ENCODE measurements at regions not wholly inside any gene's neighbourhood (a gene's known extent, or its start where the extent isn't known, plus 50 kb on each side); places are given as distances from the start of the nearest gene placed in this dataset.

DNA sequence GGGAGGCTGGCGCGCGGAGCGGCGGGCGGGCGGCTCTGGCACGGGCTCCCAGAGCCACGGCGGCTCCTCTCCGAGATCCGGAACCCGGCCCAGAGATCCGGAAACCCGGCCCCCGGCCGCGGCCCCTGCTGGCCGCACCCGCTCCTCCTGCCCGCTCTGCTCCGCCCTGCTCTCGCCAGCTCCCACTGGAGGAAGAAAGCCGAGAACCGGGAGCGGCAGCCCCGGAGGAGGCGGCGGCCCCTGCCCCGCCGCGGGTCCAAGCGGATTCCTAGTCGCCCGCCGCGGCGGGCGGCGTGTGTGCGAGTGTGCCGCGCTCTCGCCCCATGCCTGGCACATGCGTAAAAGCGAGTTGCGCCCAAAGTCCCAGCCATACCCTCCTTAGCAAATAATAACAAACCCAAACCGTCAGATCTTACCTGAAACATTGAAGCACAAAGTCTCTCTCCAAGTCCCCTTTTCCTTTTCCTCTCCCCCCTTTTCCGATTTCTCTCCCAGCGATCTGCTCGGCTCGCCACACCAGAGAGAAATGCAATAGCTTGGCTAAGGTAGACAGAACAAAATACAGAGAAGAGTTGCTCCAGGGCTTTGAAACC lies 108.7 kb upstream of the KCTD1 start:
- peak; percentile 33 for DNase-seq (ENCODE audit: low read depth, low spot score)
- H3K4me3 ChIP-seq (ENCODE audit: low read length), result peak overlapping the region; percentile 63

DNA sequence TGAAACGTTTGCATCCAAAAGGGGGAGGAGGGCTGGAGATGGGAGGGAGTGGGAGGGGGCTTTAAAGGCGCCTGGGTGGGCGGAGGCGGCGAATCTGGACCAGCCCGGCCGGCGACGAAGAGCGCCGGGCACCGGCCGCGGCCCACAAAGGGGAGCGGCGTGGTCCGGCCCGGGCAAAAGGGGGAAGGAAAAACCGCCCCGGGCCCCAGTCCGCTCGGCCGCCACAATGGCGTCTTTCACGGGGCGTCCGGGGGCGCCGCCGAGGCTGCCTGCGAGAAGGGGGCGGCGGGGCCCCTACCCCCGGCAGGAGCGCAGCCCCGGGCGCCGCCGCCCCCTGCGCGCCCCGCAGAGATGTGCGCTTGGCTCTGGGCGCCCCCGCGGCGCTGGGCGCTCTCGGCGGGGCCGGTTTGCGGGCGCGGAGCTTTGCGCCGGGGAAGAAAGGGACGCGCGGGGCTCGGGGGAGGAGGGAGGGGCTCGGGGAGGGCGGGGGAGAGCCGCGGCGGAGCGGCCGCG lies 108.1 kb upstream of the KCTD1 start:
- DNase-seq (ENCODE audit: low read depth, low spot score), result no peak
- peak overlapping the region; percentile 45 for H3K4me3 ChIP-seq (ENCODE audit: low read length)

DNA sequence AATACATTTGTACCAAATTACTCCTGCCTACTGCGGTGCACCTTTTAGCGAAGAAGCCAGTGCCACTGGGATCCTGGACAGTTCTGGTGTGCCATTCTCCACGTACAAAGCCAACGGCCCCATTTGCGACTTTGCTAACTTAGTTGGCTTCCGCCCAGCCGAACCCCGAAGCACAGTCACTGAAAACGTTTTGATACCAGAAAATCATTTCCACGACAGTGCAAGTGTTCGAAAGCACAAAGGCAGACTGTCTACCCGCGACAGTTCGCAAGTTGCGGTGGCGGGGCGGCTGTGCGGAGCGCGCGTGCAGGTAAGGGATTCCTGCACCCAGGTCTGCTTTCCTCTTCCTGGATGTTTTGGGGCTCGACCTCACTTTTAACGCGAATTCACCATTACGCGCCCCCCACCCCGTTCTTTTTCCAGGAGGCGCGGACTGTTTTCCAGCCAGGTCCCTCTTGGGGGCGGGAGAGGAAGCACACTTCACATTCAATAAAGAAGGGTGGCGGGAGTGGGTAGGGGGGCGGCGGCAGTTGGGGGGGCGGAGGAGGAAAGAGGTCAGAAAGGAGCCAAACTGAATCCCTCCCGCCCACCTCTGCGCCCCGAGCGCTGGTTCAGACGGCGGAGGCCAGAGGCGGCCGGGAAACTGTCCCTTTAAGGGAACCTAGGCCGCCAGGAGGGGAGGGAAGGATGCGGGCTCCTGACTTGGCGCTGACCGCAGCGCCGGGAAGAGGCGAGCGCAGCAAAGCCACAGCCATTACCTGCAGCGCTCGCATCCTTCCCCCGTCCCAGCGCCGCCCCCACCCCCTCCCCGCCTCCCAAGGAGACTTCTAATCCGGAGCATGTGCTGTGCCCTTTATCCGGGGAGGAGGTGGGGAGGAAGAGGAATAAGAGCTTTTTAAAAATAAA lies 107.4 kb upstream of the KCTD1 start:
- H3K4me3 ChIP-seq (ENCODE audit: low read length), result peak overlapping the region; percentile 45
- DNase-seq (ENCODE audit: low read depth, low spot score), result no peak

DNA sequence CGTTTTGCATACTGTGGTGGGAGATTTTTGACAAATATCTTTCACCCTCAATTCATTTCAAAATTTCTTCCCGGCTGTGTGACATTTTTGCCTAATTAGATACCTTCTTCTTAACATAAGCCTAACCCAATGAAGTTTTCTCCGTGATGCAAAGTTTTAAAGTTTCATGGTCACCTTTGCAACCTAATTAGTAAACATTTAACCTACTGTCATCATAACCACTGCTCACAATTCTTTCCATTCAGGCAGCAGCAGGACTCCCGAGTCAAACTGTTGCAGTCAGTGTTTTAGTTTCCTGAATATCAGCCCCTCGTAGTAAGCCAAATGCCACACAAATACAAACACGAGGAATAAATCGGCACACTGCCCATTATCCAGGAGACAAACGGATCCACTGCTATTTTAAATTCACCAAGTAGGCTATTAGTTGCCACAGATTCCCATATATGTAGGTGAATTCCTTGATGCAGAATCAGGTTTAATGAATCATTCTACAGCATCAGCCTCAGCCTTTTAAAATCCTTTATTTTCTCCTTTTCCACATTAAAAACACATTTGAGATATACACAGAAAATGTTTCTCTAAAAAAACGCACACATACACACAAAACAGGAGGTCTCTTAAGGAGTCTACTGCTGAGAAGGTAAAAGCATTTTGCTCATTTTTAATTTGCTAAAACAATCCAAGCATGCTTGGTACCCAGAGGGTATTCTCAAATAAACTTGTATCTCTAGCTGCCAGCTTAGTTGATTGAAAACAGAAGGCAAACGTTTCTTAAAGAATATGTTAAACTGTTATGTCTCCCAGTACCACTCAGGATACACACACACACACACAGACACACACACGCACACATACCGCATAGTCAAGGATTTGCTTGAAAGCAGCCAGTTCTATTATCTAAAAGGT lies 106.5 kb upstream of the KCTD1 start:
- no peak for DNase-seq (ENCODE audit: low read depth, low spot score)
- no peak overlapping the region for H3K4me3 ChIP-seq (ENCODE audit: low read length)

DNA sequence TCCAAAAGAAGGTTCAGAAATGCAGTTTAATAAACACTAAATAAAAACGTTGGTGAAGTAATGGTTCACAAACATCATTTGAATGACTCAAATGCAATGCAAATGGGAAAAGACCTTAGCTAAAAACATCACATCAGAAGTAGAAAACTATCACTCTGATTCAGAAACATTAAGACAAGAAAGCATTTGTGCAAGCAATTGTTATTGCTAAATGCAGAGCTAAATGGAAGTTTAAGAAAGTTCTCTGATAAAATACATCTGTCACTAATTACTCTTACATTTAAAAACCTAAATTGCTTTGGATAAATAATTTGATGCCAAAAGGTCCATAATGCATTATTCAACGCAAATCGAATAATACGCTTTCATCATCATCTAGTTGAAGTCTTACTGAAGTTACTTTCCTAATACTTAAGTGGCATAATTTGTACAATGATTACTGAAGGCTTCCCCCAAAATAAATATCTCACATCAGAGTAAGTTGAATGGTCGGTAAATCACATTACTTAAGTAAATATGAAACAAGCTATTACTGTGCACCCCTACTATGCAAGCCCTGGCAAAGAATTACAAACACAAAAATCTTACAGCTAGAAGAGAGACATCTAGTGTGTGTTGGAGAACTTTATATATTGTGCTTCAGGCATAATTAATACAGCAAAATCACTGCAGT lies 105.7 kb upstream of the KCTD1 start:
- DNase-seq (ENCODE audit: low read depth, low spot score), result no peak
- no peak overlapping the region for H3K4me3 ChIP-seq (ENCODE audit: low read length)

DNA sequence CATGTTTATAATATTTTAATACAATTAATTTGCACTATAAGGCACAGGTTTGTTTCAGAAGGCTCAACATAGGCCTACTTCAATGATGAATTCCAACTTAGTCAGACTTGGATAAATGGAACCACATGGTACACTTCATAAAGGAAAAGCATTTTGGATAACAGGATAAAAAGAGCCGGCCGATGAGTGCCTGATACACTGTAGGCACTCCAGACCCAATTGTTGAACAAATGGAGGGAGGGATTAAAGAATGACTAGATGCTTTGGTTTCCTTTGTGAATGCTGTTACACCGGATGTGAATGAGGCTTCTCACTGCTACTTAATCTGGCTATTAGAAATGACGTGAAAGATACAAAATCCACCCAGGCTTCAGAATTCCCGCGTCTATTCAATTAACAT lies 104.1 kb upstream of the KCTD1 start:
- no peak for DNase-seq (ENCODE audit: low read depth, low spot score)
- no peak overlapping the region for H3K4me3 ChIP-seq (ENCODE audit: low read length)

DNA sequence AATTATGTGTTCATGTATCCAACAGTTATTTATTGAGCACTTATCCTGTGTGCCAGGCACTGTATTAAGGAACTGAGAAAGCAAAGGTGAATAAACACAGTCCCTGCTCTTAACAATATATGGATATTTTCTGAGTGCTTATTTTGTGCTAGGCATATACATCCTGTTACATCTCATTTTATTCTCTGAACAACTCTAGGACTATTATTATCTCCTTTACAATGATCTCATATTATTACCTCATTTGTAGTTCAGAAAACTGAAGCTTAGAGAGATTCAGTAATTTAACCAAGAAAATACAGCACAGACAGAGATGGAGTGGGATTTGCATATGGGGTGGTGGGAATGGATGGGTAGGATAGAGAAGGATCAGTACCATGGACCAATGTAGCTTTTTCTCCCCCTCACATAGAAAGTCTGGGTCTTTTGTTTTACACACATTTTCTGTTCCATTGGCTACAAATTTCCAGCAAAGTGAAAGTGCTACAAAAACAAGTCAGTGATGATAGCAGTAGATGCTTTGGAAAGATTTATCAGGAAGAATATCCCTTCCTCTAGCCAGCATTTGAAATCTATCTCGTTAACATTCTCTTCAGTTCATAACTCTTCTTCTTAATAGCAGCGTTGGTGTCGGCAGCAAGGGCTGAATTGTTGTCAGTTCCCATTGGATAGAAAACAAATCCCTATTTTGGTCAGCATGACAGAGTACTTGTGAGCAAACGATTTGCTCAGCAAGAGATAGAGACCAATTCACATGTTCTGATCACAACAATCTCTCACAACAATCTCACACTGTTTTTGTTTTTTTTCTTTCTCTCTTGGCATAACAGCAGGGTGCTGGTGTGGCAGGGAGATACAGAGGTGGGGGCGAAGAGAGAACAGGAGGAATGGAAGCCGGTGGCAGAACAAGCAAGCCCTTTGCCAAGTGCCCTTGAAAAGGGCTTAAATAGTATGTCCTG lies 102.2 kb upstream of the KCTD1 start:
- H3K4me3 ChIP-seq (ENCODE audit: low read length), result no peak overlapping the region
- DNase-seq (ENCODE audit: low read depth, low spot score), result no peak

DNA sequence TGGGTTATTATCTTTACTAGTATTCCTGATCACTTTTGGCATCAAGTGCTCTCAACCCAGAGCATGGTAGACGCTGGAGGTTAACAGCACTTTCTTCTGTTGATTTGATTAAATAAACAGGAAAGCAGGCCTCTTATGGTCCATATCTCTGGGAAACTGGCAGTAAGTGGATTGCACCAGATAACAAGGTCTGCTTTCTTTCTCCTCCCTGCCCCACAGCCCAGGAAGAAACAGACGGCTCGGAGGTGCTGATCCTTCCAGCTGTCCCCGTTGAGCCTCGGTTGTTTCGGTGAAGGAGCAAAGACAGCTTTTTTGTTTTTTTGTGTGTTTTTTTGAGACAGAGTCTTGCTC lies 100.8 kb upstream of the KCTD1 start:
- no peak overlapping the region for H3K4me3 ChIP-seq (ENCODE audit: low read length)
- DNase-seq (ENCODE audit: low read depth, low spot score), result no peak

DNA sequence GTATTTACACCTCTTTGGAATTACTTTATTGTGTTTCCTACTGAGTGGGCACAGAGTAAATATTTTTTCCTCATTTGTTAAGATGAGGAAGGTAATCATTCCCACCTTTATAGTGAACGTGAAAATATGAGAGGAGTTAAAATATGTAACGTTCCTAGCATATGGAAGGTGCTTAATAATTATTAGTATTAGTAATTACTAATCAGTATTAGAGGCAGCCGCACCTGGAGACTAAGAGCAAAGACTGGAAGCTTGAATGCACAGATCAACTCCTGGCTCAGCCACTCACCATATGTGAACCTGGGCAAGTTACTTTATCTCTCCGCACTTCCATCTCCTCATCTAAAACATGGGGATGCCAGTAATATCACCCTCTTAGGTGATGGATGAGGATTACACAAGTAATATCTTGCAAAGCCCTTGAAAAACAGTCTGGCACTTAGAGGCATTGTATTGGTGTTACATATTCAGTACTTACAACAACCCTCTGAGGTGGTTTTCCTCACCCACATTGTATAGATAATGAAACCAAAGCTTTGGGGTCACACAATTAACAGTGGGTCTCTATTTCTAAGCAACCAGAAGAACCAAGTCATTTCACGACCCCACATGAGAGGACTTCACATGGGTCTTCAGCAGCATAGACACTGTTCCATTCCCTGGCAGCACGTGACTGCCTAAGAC lies 100.3 kb upstream of the KCTD1 start:
- H3K4me3 ChIP-seq (ENCODE audit: low read length), result no peak overlapping the region
- no peak for DNase-seq (ENCODE audit: low read depth, low spot score)

DNA sequence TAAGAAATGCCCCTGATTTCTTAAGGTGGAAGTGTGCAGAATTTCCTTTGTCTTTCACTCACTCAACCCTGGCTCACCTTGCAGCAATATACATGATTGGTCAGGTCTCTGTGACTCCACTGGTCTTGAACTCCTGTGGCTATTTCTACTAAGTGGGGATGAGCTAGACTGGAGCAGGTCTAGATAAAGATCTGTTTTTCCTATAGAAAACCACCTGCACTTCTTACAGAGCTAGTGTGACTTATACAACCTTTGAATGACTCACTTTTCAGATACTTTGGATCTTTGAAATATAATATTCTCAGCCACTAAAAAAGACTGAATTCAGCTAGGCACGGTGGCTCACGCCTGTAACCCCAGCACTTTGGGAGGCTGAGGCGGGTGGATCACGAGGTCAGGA lies 98.5 kb upstream of the KCTD1 start:
- no peak overlapping the region for H3K4me3 ChIP-seq (ENCODE audit: low read length)
- no peak for DNase-seq (ENCODE audit: low read depth, low spot score)

DNA sequence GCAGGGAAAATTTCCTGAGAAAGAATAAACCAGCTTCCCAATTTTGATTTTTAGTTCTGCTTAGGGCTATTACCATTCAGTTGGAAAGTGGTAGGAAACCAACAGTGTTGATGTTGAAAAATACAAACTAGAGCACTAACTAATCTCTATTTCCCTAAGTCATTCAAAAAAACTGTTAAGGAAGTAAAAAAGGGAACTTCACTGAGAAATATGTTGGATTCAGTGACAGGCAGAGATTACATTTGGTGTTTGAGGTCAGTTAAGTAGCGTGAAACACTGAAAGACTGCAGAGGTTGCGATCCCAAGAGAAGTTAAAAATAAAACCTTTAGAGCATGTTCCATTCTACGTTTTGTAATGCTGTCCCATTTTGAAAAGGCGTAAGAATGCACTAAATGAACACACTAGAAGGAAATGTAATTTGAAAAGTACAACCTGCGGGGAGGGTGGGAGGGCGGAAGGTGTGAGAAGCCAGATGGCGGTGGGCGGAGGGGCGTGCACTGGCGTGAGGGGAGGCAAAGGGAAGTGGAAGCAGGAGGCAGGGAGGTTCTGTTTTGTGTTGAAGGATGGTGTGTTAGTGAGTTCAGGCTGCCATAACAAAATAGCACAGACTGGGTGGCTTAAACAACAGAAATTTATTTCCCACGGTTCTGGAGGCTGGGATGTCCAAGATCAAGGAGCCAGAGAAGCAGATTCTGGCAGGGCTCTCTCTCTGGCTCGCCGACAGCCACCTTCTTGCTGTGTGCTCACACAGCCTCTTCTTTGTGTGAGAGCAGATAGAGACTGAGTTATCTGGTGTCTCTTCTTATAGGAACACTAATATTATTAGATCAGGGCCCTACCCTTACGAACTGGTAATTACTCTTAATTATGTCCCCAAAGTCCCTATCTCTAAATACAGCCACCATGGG lies 94.3 kb upstream of the KCTD1 start:
- DNase-seq (ENCODE audit: low read depth, low spot score), result no peak
- no peak overlapping the region for H3K4me3 ChIP-seq (ENCODE audit: low read length)

DNA sequence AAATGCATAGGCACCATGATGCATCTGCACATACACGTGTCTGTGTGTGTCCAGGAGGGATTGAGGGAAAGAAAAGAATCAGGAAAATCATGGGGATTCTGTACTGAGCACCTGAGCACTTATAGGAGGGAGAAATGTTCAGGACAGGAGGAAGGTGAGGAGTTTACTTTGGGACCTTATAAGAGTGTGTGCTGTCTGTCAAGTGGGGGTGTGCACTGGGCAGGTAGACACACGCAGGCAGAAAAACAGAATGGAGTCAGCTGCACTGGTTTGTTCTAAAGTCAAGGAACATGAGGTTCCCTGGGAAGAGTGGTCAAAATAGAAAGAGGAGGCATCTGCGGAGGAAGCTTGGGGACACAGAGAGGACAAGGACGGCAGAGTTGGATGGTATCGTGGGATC lies 92.2 kb upstream of the KCTD1 start:
- no peak for DNase-seq (ENCODE audit: low read depth, low spot score)
- H3K4me3 ChIP-seq (ENCODE audit: low read length), result no peak overlapping the region

DNA sequence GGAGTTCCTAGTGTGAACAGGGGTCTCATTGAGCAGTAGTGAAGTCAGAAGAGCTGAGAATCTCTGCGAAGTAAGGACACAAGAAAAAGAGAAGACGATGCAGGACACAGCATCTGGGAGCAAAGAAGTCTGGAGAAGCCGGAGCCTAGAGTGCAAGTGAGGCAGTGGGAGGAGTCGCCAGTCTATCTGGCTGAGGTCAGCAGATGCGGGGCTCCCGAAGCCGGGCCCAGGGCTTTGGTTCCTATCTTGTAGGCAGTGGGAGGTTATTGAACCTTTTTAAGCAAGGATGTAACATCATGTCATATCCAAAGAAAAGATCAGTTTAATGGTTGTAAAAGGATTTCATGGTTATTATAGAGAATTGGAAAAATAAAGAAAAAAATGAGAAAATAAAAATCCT lies 90.8 kb upstream of the KCTD1 start:
- no peak overlapping the region for H3K4me3 ChIP-seq (ENCODE audit: low read length)
- no peak for DNase-seq (ENCODE audit: low read depth, low spot score)

DNA sequence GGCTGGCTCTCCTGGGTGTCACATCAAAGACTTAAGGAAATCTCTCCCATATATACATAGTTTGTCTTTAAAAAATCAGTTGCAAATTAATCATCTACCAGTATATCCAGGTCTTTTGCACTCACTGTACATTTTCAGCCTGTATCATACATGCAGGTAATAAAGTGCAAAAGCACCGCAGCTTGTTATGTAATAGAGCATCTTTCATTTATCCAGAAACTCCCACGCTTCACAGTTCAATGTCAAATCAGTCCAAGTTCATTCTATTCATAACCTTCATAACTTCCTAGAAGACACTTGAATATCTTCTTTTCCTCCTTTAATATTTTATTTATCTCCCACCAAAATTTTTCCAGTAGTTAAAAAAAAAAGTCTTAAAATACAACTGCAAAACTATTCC lies 89.6 kb upstream of the KCTD1 start:
- DNase-seq (ENCODE audit: low read depth, low spot score), result no peak
- H3K4me3 ChIP-seq (ENCODE audit: low read length), result no peak overlapping the region

DNA sequence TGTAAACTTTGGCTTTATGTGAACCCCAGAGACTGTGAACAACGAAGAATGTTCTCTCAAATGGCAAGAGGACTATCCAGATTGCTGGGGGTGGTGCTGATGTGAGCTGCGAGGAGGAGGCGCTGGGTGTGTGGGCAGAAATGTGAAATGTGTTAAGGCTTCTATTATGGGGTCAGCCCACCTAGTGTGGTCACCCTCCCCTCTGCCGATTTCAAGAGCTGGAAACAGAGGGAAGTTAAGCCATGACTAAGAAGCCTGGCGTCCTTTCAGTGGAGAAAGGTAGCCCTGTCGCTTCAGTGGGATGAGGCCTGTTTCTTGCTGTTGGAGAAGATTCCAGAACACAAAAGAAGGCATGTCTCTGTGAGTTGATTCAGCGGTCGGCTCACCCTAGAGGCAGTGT lies 89.0 kb upstream of the KCTD1 start:
- no peak for DNase-seq (ENCODE audit: low read depth, low spot score)
- H3K4me3 ChIP-seq (ENCODE audit: low read length), result no peak overlapping the region

DNA sequence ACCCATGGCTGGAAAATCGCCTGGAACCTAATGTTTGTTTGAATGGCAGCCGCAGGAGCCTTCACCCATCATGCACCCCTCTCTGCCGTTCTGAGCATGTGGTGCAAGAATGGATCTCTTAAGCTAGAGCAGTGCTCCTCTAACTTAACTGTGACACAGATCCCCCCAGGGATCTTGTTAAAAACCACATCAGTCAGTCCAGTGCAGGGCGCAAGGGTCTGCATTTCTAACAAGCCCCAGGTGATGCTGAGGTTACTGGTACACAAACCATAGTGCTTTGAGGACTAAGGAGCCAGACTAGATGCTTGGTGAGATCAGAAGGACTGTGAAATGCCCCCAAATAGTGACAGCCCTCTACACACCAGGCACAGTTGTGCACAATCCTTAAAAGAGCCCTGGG lies 87.1 kb upstream of the KCTD1 start:
- DNase-seq (ENCODE audit: low read depth, low spot score), result peak; percentile 46
- H3K4me3 ChIP-seq (ENCODE audit: low read length), result no peak overlapping the region

DNA sequence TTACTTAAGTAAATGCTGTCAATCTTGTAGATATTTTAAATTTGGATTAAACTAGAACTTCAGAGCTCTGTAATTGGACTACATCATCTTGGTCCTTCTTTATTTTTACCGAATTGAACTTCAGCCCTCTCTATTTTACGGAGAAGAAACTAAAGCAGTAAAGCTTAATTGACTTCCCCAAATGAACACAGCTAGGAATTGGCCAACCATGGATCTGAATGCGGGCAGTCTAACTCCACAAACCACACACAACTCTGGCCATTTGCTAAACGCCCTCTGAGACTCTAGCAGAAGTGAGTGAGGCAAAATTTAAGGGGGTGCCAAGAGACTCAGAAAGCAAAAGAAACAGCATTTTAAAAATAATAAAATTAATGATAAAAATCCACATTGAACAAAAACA lies 86.3 kb upstream of the KCTD1 start:
- DNase-seq (ENCODE audit: low read depth, low spot score), result no peak
- H3K4me3 ChIP-seq (ENCODE audit: low read length), result no peak overlapping the region
